Prostate gland (tissue), 2 donors: ENCODE measurements at regions not wholly inside any gene's neighbourhood (a gene's known extent, or its start where the extent isn't known, plus 50 kb on each side); places are given as distances from the start of the nearest gene placed in this dataset.

Experiments
- CTCF ChIP-seq, 4 experiments: fragments of 200-600 bp in 2 of 4; fragments of 450-650 bp in 2 of 4; sonication (generic) in 2 of 4; IDR thresholded peaks; 1 replicate in 3 of 4; 2 replicates in 1 of 4; pipeline ENCODE4 v1.5.1; 2016 to 2019; ENCODE audit warnings: antibody characterized with exemption in 4 of 4, mild to moderate bottlenecking in 2 of 4, moderate library complexity in 2 of 4
- POLR2A ChIP-seq: fragments of 450-650 bp; IDR thresholded peaks from one replicate; pipeline ENCODE4 v1.6.1; 2016; ENCODE audit warnings: antibody characterized with exemption, mild to moderate bottlenecking

GRCh38 chr4:124183926-124184325 lies 528.6 kb downstream of the ANKRD50 start:
- TF ChIP-seq CTCF (IDR thresholded peaks at IDR 0.05), result no peak
- no peak for TF ChIP-seq POLR2A
